ENCODE measurements at regions not wholly inside any gene's neighbourhood (a gene's known extent, or its start where the extent isn't known, plus 50 kb on each side); places are given as distances from the start of the nearest gene placed in this dataset.

DNA sequence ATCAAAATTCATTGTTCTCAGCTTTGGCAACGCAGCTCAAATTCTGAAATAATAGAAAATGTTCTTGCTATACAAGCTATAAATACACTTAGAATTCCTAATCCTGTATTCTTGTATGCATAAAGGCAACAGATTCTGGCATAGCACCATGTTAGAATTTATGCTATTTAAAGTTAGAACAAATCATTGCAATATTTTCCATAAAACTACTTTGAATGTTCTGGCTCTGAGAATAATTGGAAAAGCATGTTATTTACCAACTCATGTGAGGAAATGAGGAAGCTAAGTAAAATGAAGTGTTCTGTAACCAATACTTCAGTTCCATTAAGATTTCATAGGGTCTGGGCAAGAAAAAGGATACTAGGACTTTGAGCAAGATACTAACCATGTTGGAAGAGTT is 888.9 kb downstream of the SQOR start:
- Histone ChIP-seq H2AFZ (ENCODE audit: low read depth, low read length, poor library complexity, severe bottlenecking) (no peak overlapping the region), H3K36me3 (ENCODE audit: control insufficient read depth in 1 of 2, insufficient read depth in 2 of 2, low read length in 2 of 2) (no peaks in the 10 kb centered on the region), H3K9me2 (ENCODE audit: insufficient read depth) (no peaks in the 10 kb centered on the region), H3K27me3 (ENCODE audit: insufficient read depth, low read length) (no peaks in the 10 kb centered on the region), H3K9me3 (ENCODE audit: control insufficient read depth in 1 of 2, insufficient read depth in 1 of 2, low read depth in 1 of 2, low read length in 2 of 2) (peaks cover 0 to 44% of the 10 kb centered on the region in 2 experiments; a peak in 2 of 4 replicates), H3K4me2 (ENCODE audit: low read length) (no peak overlapping the region), H3K9ac (ENCODE audit: low read length) (no peak overlapping the region), H3K4me3 (replicated peaks in 1 of 2; ENCODE audit: low read depth in 1 of 2, low read length in 2 of 2) (no peak overlapping the region), H3K27ac (ENCODE audit: low read depth, low read length) (no peak overlapping the region), H3K4me1 (ENCODE audit: control insufficient read depth in 1 of 2, insufficient read depth in 2 of 2, low read length in 2 of 2) (no peaks in the 10 kb centered on the region), H3K79me2 (ENCODE audit: insufficient read depth, low read length) (no peaks in the 10 kb centered on the region), H4K20me1 (ENCODE audit: insufficient read depth) (no peaks in the 10 kb centered on the region)
- ATAC-seq (no peak), DNase-seq (ENCODE audit: low read depth, low spot score) (no peak)
- TF ChIP-seq, protein P1, sequence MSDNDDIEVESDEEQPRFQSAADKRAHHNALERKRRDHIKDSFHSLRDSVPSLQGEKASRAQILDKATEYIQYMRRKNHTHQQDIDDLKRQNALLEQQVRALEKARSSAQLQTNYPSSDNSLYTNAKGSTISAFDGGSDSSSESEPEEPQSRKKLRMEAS (IDR thresholded peaks at IDR 0.05) = no peak
- no peak for TF ChIP-seq EZH2 (IDR thresholded peaks at IDR 0.05)
- TF ChIP-seq EZH2phosphoT487 (IDR thresholded peaks at IDR 0.05; ENCODE audit: borderline replicate concordance) = no peak
- TF ChIP-seq, protein P2, sequence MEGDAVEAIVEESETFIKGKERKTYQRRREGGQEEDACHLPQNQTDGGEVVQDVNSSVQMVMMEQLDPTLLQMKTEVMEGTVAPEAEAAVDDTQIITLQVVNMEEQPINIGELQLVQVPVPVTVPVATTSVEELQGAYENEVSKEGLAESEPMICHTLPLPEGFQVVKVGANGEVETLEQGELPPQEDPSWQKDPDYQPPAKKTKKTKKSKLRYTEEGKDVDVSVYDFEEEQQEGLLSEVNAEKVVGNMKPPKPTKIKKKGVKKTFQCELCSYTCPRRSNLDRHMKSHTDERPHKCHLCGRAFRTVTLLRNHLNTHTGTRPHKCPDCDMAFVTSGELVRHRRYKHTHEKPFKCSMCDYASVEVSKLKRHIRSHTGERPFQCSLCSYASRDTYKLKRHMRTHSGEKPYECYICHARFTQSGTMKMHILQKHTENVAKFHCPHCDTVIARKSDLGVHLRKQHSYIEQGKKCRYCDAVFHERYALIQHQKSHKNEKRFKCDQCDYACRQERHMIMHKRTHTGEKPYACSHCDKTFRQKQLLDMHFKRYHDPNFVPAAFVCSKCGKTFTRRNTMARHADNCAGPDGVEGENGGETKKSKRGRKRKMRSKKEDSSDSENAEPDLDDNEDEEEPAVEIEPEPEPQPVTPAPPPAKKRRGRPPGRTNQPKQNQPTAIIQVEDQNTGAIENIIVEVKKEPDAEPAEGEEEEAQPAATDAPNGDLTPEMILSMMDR (IDR thresholded peaks at IDR 0.05 in 2 of 3, conservative IDR thresholded peaks at IDR 0.05 in 1 of 3; ENCODE audit: borderline replicate concordance in 1 of 3, insufficient read depth in 1 of 3, low read depth in 2 of 3, low read length in 2 of 3) = no peak
- TF ChIP-seq, protein P3, sequence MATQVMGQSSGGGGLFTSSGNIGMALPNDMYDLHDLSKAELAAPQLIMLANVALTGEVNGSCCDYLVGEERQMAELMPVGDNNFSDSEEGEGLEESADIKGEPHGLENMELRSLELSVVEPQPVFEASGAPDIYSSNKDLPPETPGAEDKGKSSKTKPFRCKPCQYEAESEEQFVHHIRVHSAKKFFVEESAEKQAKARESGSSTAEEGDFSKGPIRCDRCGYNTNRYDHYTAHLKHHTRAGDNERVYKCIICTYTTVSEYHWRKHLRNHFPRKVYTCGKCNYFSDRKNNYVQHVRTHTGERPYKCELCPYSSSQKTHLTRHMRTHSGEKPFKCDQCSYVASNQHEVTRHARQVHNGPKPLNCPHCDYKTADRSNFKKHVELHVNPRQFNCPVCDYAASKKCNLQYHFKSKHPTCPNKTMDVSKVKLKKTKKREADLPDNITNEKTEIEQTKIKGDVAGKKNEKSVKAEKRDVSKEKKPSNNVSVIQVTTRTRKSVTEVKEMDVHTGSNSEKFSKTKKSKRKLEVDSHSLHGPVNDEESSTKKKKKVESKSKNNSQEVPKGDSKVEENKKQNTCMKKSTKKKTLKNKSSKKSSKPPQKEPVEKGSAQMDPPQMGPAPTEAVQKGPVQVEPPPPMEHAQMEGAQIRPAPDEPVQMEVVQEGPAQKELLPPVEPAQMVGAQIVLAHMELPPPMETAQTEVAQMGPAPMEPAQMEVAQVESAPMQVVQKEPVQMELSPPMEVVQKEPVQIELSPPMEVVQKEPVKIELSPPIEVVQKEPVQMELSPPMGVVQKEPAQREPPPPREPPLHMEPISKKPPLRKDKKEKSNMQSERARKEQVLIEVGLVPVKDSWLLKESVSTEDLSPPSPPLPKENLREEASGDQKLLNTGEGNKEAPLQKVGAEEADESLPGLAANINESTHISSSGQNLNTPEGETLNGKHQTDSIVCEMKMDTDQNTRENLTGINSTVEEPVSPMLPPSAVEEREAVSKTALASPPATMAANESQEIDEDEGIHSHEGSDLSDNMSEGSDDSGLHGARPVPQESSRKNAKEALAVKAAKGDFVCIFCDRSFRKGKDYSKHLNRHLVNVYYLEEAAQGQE (IDR thresholded peaks at IDR 0.05; ENCODE audit: low read depth) = no peak
- no peak for TF ChIP-seq YY1 (IDR thresholded peaks at IDR 0.05; ENCODE audit: extremely low read depth, insufficient replicate concordance, low read depth, low read length)
- TF ChIP-seq ZNF274 (IDR thresholded peaks at IDR 0.05; ENCODE audit: low read depth, low read length) = no peak
- TF ChIP-seq POLR2AphosphoS5 (IDR thresholded peaks at IDR 0.05; ENCODE audit: low read depth, low read length) = no peak
- CTCF ChIA-PET = no interaction called here
- POLR2A ChIA-PET = no interaction called here
- intact Hi-C loops (cut with micrococcal nuclease) = no loop called here
- RAD21 ChIA-PET (ENCODE audit: low non-redundant PET in 1 of 2, low total read pairs in 2 of 2, uncharacterized antibody in 2 of 2, unreplicated experiment in 2 of 2) = no interaction called here
- BruUV-seq (replicated peaks) = no TSS peak

Data from HCT116 (cell line).